WTC11 (cell line): ENCODE measurements at regions not wholly inside any gene's neighbourhood (a gene's known extent, or its start where the extent isn't known, plus 50 kb on each side); places are given as distances from the start of the nearest gene placed in this dataset.

ENCODE experiments used
- ATAC-seq: fragments of 200-7000 bp; cut with Tn5 transposase; 2 replicates; pipeline ENCODE4 v1.10.0; 2021; ENCODE audit warnings: mild to moderate bottlenecking, moderate library complexity
- CTCF ChIA-PET: fragments of 300-600 bp; sonication (Branson Sonifier 250); formaldehyde crosslinking; loops from one replicate; lab custom pipeline; 2021; ENCODE audit warnings: antibody characterized with exemption; lab: Charles Lee
- POLR2A ChIA-PET: fragments of 350-600 bp; sonication (Branson Sonifier 250); formaldehyde crosslinking; loops from one replicate; lab custom pipeline; 2021; ENCODE audit warnings: antibody characterized with exemption; lab: Charles Lee
- DNase-seq: peaks from one replicate; pipeline ENCODE4 v3.0.0; 2021; ENCODE audit warnings: low spot score
- H3K27ac Mint-ChIP-seq: 2 replicates; pipeline ENCODE4 v1.8.0; 2021; ENCODE audit warnings: mixed read lengths
- H3K27me3 Mint-ChIP-seq: 2 replicates; pipeline ENCODE4 v1.8.0; 2021; ENCODE audit warnings: low read depth, mild to moderate bottlenecking, moderate library complexity, mixed read lengths
- H3K36me3 Mint-ChIP-seq: 2 replicates; pipeline ENCODE4 v1.8.0; 2021; ENCODE audit warnings: mixed read lengths
- H3K4me1 Mint-ChIP-seq: 2 replicates; pipeline ENCODE4 v1.8.0; 2022; ENCODE audit warnings: mixed read lengths
- H3K4me3 Mint-ChIP-seq: 2 replicates; pipeline ENCODE4 v1.8.0; 2021; ENCODE audit warnings: mild to moderate bottlenecking, moderate library complexity, mixed read lengths
- H3K9me3 Mint-ChIP-seq: 2 replicates; pipeline ENCODE4 v1.8.0; 2021; ENCODE audit warnings: mixed read lengths
- CBFB ChIP-seq: sonication (generic); formaldehyde crosslinking; IDR thresholded peaks from 2 replicates; pipeline ENCODE4 v1.8.1; 2022; ENCODE audit warnings: mild to moderate bottlenecking, low read depth, missing genetic modification reagents
- CREB1 ChIP-seq: sonication (generic); formaldehyde crosslinking; IDR thresholded peaks from 2 replicates; pipeline ENCODE4 v1.8.0; 2023; ENCODE audit warnings: mild to moderate bottlenecking, missing genetic modification reagents
- CREM ChIP-seq: sonication (generic); formaldehyde crosslinking; IDR thresholded peaks from 2 replicates; pipeline ENCODE4 v1.8.1; 2022; ENCODE audit warnings: mild to moderate bottlenecking, missing genetic modification reagents, moderate library complexity
- E2F1 ChIP-seq: sonication (generic); formaldehyde crosslinking; IDR thresholded peaks from 2 replicates; pipeline ENCODE4 v1.8.0; 2022; ENCODE audit warnings: mild to moderate bottlenecking, missing genetic modification reagents
- E2F5 ChIP-seq: sonication (generic); formaldehyde crosslinking; IDR thresholded peaks from 2 replicates; pipeline ENCODE4 v1.8.1; 2022; ENCODE audit warnings: mild to moderate bottlenecking, moderate library complexity, missing genetic modification reagents
- EMX1 ChIP-seq: fragments of 250-450 bp; sonication (Bioruptor Pico); IDR thresholded peaks from 2 replicates; pipeline ENCODE4 v1.8.0; 2021; ENCODE audit warnings: mild to moderate bottlenecking
- FOXJ3 ChIP-seq: sonication (generic); formaldehyde crosslinking; IDR thresholded peaks from 2 replicates; pipeline ENCODE4 v1.9.0; 2021; ENCODE audit warnings: missing genetic modification reagents, mild to moderate bottlenecking, borderline replicate concordance
- GABPB1 ChIP-seq: sonication (generic); formaldehyde crosslinking; IDR thresholded peaks from 2 replicates; pipeline ENCODE4 v1.8.1; 2023; ENCODE audit warnings: mild to moderate bottlenecking, missing genetic modification reagents
- JUN ChIP-seq: sonication (generic); formaldehyde crosslinking; IDR thresholded peaks from 2 replicates; pipeline ENCODE4 v1.8.0; 2023; ENCODE audit warnings: mild to moderate bottlenecking, missing genetic modification reagents
- MXD4 ChIP-seq: fragments of 250-450 bp; sonication (Bioruptor Pico); IDR thresholded peaks from 2 replicates; pipeline ENCODE4 v1.8.0; 2021; ENCODE audit warnings: mild to moderate bottlenecking, moderate library complexity, borderline replicate concordance
- NFE2L1 ChIP-seq: sonication (generic); formaldehyde crosslinking; IDR thresholded peaks from 2 replicates; pipeline ENCODE4 v1.8.1; 2023; ENCODE audit warnings: missing genetic modification reagents
- RORB ChIP-seq: fragments of 250-450 bp; sonication (Bioruptor Pico); IDR thresholded peaks from 2 replicates; pipeline ENCODE4 v1.9.0; 2021; ENCODE audit warnings: mild to moderate bottlenecking
- SMAD3 ChIP-seq: sonication (generic); formaldehyde crosslinking; IDR thresholded peaks from 2 replicates; pipeline ENCODE4 v1.8.0; 2022; ENCODE audit warnings: missing genetic modification reagents, mild to moderate bottlenecking, borderline replicate concordance
- SMAD4 ChIP-seq: sonication (generic); formaldehyde crosslinking; IDR thresholded peaks from 2 replicates; pipeline ENCODE4 v1.8.0; 2022; ENCODE audit warnings: mild to moderate bottlenecking, missing genetic modification reagents
- SOX15 ChIP-seq: fragments of 250-450 bp; sonication (Bioruptor Pico); IDR thresholded peaks from 2 replicates; pipeline ENCODE4 v1.9.0; 2021; ENCODE audit warnings: mild to moderate bottlenecking
- SP1 ChIP-seq: sonication (generic); formaldehyde crosslinking; conservative IDR thresholded peaks from 2 replicates; pipeline ENCODE4 v1.8.1; 2022; ENCODE audit warnings: missing genetic modification reagents
- TEAD1 ChIP-seq: sonication (generic); formaldehyde crosslinking; IDR thresholded peaks from 2 replicates; pipeline ENCODE4 v1.8.0; 2022; ENCODE audit warnings: mild to moderate bottlenecking, missing genetic modification reagents
- ZNF396 ChIP-seq: fragments of 250-450 bp; sonication (Bioruptor Pico); IDR thresholded peaks from 2 replicates; pipeline ENCODE4 v1.8.0; 2021; ENCODE audit warnings: mild to moderate bottlenecking, moderate library complexity, borderline replicate concordance
- ZNF512 ChIP-seq: sonication (generic); formaldehyde crosslinking; IDR thresholded peaks from 2 replicates; pipeline ENCODE4 v1.8.1; 2022; ENCODE audit warnings: missing genetic modification reagents, borderline replicate concordance
- ZSCAN18 ChIP-seq: fragments of 250-450 bp; sonication (Bioruptor Pico); IDR thresholded peaks from 2 replicates; pipeline ENCODE4 v2.1.2; 2022; ENCODE audit warnings: mild to moderate bottlenecking, moderate library complexity
- TF ChIP-seq, protein P1 (sequence below): fragments of 250-450 bp; sonication (Bioruptor Pico); IDR thresholded peaks from 2 replicates; pipeline ENCODE4 v1.9.0; 2021; ENCODE audit warnings: mild to moderate bottlenecking
- TF ChIP-seq, protein P2 (sequence below): sonication (generic); formaldehyde crosslinking; IDR thresholded peaks from 2 replicates; pipeline ENCODE4 v1.8.1; 2023; ENCODE audit warnings: mild to moderate bottlenecking, missing genetic modification reagents, moderate library complexity

DNA sequence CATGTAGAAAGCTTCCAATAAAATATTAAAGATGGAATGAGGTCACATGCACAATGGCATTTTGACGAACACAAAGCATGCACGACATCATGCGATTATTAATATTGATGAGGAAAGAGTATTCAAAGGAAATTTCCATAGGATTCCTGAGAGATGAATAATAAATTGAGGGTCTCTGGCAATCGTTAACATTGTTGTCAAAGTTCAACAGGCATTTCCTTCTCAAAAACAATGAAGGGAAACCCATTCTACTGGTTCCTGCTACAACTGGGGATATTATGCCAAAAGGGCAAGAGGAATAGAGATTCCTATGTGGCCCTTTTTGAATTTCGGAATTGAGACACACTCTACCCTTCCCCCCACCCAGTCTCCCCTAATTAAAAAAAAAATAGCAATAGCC is 128.3 kb upstream of the NUDT7 start:
- Mint-ChIP-seq H3K36me3 (no peaks in the 10 kb centered on the region), H3K4me1 (peaks cover 13% of the 10 kb centered on the region), H3K27ac (no peak overlapping the region), H3K4me3 (no peak overlapping the region), H3K9me3 (no peaks in the 10 kb centered on the region), H3K27me3 (no peaks in the 10 kb centered on the region)
- no peak for TF ChIP-seq ZNF396 (CRISPR knock-in tag)
- no peak for TF ChIP-seq E2F5 (CRISPR knock-in tag)
- no peak for TF ChIP-seq SP1 (CRISPR knock-in tag)
- no peak for TF ChIP-seq CREB1 (CRISPR knock-in tag)
- no peak for TF ChIP-seq E2F1 (CRISPR knock-in tag)
- TF ChIP-seq, protein P1, sequence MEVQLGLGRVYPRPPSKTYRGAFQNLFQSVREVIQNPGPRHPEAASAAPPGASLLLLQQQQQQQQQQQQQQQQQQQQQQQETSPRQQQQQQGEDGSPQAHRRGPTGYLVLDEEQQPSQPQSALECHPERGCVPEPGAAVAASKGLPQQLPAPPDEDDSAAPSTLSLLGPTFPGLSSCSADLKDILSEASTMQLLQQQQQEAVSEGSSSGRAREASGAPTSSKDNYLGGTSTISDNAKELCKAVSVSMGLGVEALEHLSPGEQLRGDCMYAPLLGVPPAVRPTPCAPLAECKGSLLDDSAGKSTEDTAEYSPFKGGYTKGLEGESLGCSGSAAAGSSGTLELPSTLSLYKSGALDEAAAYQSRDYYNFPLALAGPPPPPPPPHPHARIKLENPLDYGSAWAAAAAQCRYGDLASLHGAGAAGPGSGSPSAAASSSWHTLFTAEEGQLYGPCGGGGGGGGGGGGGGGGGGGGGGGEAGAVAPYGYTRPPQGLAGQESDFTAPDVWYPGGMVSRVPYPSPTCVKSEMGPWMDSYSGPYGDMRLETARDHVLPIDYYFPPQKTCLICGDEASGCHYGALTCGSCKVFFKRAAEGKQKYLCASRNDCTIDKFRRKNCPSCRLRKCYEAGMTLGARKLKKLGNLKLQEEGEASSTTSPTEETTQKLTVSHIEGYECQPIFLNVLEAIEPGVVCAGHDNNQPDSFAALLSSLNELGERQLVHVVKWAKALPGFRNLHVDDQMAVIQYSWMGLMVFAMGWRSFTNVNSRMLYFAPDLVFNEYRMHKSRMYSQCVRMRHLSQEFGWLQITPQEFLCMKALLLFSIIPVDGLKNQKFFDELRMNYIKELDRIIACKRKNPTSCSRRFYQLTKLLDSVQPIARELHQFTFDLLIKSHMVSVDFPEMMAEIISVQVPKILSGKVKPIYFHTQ = no peak
- no peak for TF ChIP-seq JUN
- no peak for TF ChIP-seq NFE2L1 (CRISPR knock-in tag)
- TF ChIP-seq, protein P2, sequence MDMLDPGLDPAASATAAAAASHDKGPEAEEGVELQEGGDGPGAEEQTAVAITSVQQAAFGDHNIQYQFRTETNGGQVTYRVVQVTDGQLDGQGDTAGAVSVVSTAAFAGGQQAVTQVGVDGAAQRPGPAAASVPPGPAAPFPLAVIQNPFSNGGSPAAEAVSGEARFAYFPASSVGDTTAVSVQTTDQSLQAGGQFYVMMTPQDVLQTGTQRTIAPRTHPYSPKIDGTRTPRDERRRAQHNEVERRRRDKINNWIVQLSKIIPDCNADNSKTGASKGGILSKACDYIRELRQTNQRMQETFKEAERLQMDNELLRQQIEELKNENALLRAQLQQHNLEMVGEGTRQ (CRISPR knock-in tag) = no peak
- no peak for TF ChIP-seq ZSCAN18 (CRISPR knock-in tag)
- TF ChIP-seq SMAD3 (CRISPR knock-in tag) = no peak
- TF ChIP-seq SMAD4 (CRISPR knock-in tag) = no peak
- no peak for TF ChIP-seq TEAD1 (CRISPR knock-in tag)
- no peak for TF ChIP-seq FOXJ3 (CRISPR knock-in tag)
- TF ChIP-seq SOX15 (CRISPR knock-in tag) = no peak
- no peak for TF ChIP-seq EMX1 (CRISPR knock-in tag)
- no peak for TF ChIP-seq RORB (CRISPR knock-in tag)
- no peak for DNase-seq
- no peak for ATAC-seq
- ChIA-PET CTCF (interaction anchor here (0.6 to 1.8 kb wide), 2 partner anchors 10 kb away, joined by 6 to 8 read pairs; no protein-coding TSS in a partner anchor), POLR2A (interaction anchor here (0.6 kb wide), 1 partner anchor 184 kb away, joined by 3 read pairs; no protein-coding TSS in a partner anchor)

- Mint-ChIP-seq H3K36me3 (no peaks in the 10 kb centered on the region), H3K27me3 (no peaks in the 10 kb centered on the region), H3K4me3 (no peak overlapping the region), H3K27ac (no peak overlapping the region), H3K9me3 (no peaks in the 10 kb centered on the region), H3K4me1 (peaks cover 9% of the 10 kb centered on the region)
- DNase-seq = no peak
- no peak for ATAC-seq
- POLR2A ChIA-PET = interaction anchor here (0.5 kb wide), 1 partner anchor 1947 kb away, joined by 3 read pairs; the partner anchor contains the start of genes KARS1 and TERF2IP
- CTCF ChIA-PET = interaction anchor here (0.6 to 1.8 kb wide), 2 partner anchors 9 to 11 kb away, joined by 6 to 8 read pairs; no protein-coding TSS in a partner anchor
- TF ChIP-seq GABPB1 (CRISPR knock-in tag) (no peak), CREM (CRISPR knock-in tag) (no peak), ZNF512 (CRISPR knock-in tag) (no peak), CBFB (CRISPR knock-in tag) (no peak), ZNF396 (CRISPR knock-in tag) (no peak), MXD4 (CRISPR knock-in tag) (no peak), RORB (CRISPR knock-in tag) (no peak), E2F5 (CRISPR knock-in tag) (no peak)
- TF ChIP-seq, protein P1 = no peak
These were observed 127.3 kb upstream of the NUDT7 start for GRCh38 chr16:77594799-77595596.
